ENCODE measurements at regions not wholly inside any gene's neighbourhood (a gene's known extent, or its start where the extent isn't known, plus 50 kb on each side); places are given as distances from the start of the nearest gene placed in this dataset.

GRCh38 chr7:41573443-41573842 lies 129.4 kb downstream of the INHBA start:
- H3K9me3 ChIP-seq (ENCODE audit: low read depth), result no peaks in the 10 kb centered on the region
- H3K4me1 ChIP-seq (ENCODE audit: insufficient read depth), result no peaks in the 10 kb centered on the region
- no peak overlapping the region for H3K4me3 ChIP-seq
- no peak overlapping the region for H3K27ac ChIP-seq
- DNase-seq (ENCODE audit: low spot score), result no peak
- no peaks in the 10 kb centered on the region for H3K36me3 ChIP-seq (replicated peaks; ENCODE audit: insufficient read depth, low read depth)
- H3K9me2 ChIP-seq (replicated peaks; ENCODE audit: insufficient read depth), result no peaks in the 10 kb centered on the region
- H3K4me2 ChIP-seq, result no peak overlapping the region
- no peak overlapping the region for H2AFZ ChIP-seq
- H4K20me1 ChIP-seq (ENCODE audit: insufficient read depth, poor library complexity, severe bottlenecking), result no peaks in the 10 kb centered on the region
- WGBS (ENCODE audit: low lambda C conversion rate, missing lambda C conversion rate), result 85% methylated on average over 2 of the region's 2 CpGs
- TF ChIP-seq EZH2 (IDR thresholded peaks at IDR 0.05; ENCODE audit: borderline replicate concordance), result no peak
- peaks cover under 1% of the 10 kb centered on the region for H3K27me3 ChIP-seq
- H3K79me2 ChIP-seq, result no peaks in the 10 kb centered on the region

- DNase-seq (ENCODE audit: low spot score), result peak; percentile 10
- Histone ChIP-seq H3K27ac (no peak overlapping the region), H3K27me3 (peaks cover 4% of the 10 kb centered on the region), H3K36me3 (replicated peaks; ENCODE audit: insufficient read depth, low read depth) (no peaks in the 10 kb centered on the region), H3K9me3 (ENCODE audit: low read depth) (no peaks in the 10 kb centered on the region), H2AFZ (no peak overlapping the region), H4K20me1 (ENCODE audit: insufficient read depth, poor library complexity, severe bottlenecking) (no peaks in the 10 kb centered on the region), H3K4me2 (no peak overlapping the region), H3K4me3 (no peak overlapping the region), H3K4me1 (ENCODE audit: insufficient read depth) (no peaks in the 10 kb centered on the region), H3K79me2 (no peaks in the 10 kb centered on the region), H3K9me2 (replicated peaks; ENCODE audit: insufficient read depth) (no peaks in the 10 kb centered on the region)
- no peak for TF ChIP-seq CTCF (IDR thresholded peaks at IDR 0.05; ENCODE audit: poor library complexity)
- TF ChIP-seq EZH2phosphoT487 (IDR thresholded peaks at IDR 0.05; ENCODE audit: low read depth, severe bottlenecking, unreplicated experiment), result no peak
- TF ChIP-seq EZH2 (IDR thresholded peaks at IDR 0.05; ENCODE audit: borderline replicate concordance), result no peak
- 87% methylated on average over 2 of the region's 2 CpGs for WGBS (ENCODE audit: low lambda C conversion rate, missing lambda C conversion rate)
These were observed 129.9 kb downstream of the INHBA start for GRCh38 chr7:41573015-41573414.

GRCh38 chr7:41571573-41571972 lies 131.3 kb downstream of the INHBA start:
- Histone ChIP-seq H2AFZ (no peak overlapping the region), H4K20me1 (ENCODE audit: insufficient read depth, poor library complexity, severe bottlenecking) (no peaks in the 10 kb centered on the region), H3K9me2 (replicated peaks; ENCODE audit: insufficient read depth) (no peaks in the 10 kb centered on the region), H3K9me3 (ENCODE audit: low read depth) (no peaks in the 10 kb centered on the region), H3K36me3 (replicated peaks; ENCODE audit: insufficient read depth, low read depth) (no peaks in the 10 kb centered on the region), H3K4me3 (no peak overlapping the region), H3K4me2 (no peak overlapping the region), H3K27ac (no peak overlapping the region), H3K79me2 (no peaks in the 10 kb centered on the region), H3K4me1 (ENCODE audit: insufficient read depth) (no peaks in the 10 kb centered on the region), H3K27me3 (peaks cover 4% of the 10 kb centered on the region)
- no peak for DNase-seq (ENCODE audit: low spot score)
- WGBS (ENCODE audit: low lambda C conversion rate, missing lambda C conversion rate), result 70% methylated on average over 5 of the region's 5 CpGs
- no peak for TF ChIP-seq EZH2 (IDR thresholded peaks at IDR 0.05; ENCODE audit: borderline replicate concordance)
- no peak for TF ChIP-seq EZH2phosphoT487 (IDR thresholded peaks at IDR 0.05; ENCODE audit: low read depth, severe bottlenecking, unreplicated experiment)
- no peak for TF ChIP-seq CTCF (IDR thresholded peaks at IDR 0.05; ENCODE audit: poor library complexity)

- H3K4me3 ChIP-seq, result no peak overlapping the region
- no peak overlapping the region for H2AFZ ChIP-seq
- H3K36me3 ChIP-seq (replicated peaks; ENCODE audit: insufficient read depth, low read depth), result no peaks in the 10 kb centered on the region
- no peaks in the 10 kb centered on the region for H3K9me3 ChIP-seq (ENCODE audit: low read depth)
- peaks cover 4% of the 10 kb centered on the region for H3K27me3 ChIP-seq
- no peak overlapping the region for H3K27ac ChIP-seq
- WGBS (ENCODE audit: low lambda C conversion rate, missing lambda C conversion rate), result 92% methylated on average over 1 of the region's 1 CpG
- no peak overlapping the region for H3K4me2 ChIP-seq
- no peaks in the 10 kb centered on the region for H3K9me2 ChIP-seq (replicated peaks; ENCODE audit: insufficient read depth)
- H3K79me2 ChIP-seq, result no peaks in the 10 kb centered on the region
- TF ChIP-seq EZH2 (IDR thresholded peaks at IDR 0.05; ENCODE audit: borderline replicate concordance) (no peak), EZH2phosphoT487 (IDR thresholded peaks at IDR 0.05; ENCODE audit: low read depth, severe bottlenecking, unreplicated experiment) (no peak), CTCF (IDR thresholded peaks at IDR 0.05; ENCODE audit: poor library complexity) (no peak)
- DNase-seq (ENCODE audit: low spot score), result no peak
- H3K4me1 ChIP-seq (ENCODE audit: insufficient read depth), result no peaks in the 10 kb centered on the region
- H4K20me1 ChIP-seq (ENCODE audit: insufficient read depth, poor library complexity, severe bottlenecking), result no peaks in the 10 kb centered on the region
These were observed 132.1 kb downstream of the INHBA start for GRCh38 chr7:41570766-41571165.
